Neural progenitor cell (in vitro differentiated cells): ENCODE measurements at regions not wholly inside any gene's neighbourhood (a gene's known extent, or its start where the extent isn't known, plus 50 kb on each side); places are given as distances from the start of the nearest gene placed in this dataset.

ENCODE experiments used
- DNase-seq: peaks from one replicate; pipeline ENCODE4 v3.0.0-alpha.2; 2016; ENCODE audit warnings: low spot score
- H2AFZ ChIP-seq: fragments of 200-600 bp; sonication (generic); replicated peaks from 2 replicates; pipeline ENCODE4 v1.6.1; 2016; ENCODE audit warnings: antibody characterized with exemption
- H3F3A ChIP-seq: fragments of 200-600 bp; sonication (generic); 2 replicates; pipeline ENCODE4 v1.6.1; 2016; ENCODE audit warnings: antibody characterized with exemption, low read depth
- H3K27ac ChIP-seq: fragments of 200-600 bp; sonication (generic); 2 replicates; pipeline ENCODE4 v1.5.1; 2016; ENCODE audit warnings: mild to moderate bottlenecking
- H3K27me3 ChIP-seq: fragments of 200-600 bp; sonication (generic); 2 replicates; pipeline ENCODE4 v1.6.1; 2016; ENCODE audit warnings: mild to moderate bottlenecking, moderate library complexity
- H3K36me3 ChIP-seq: fragments of 200-600 bp; sonication (generic); 2 replicates; pipeline ENCODE4 v1.5.1; 2016
- H3K4me1 ChIP-seq: fragments of 200-600 bp; sonication (generic); 2 replicates; pipeline ENCODE4 v1.6.1; 2016; ENCODE audit warnings: mixed run types
- H3K4me2 ChIP-seq: fragments of 200-600 bp; sonication (generic); 2 replicates; pipeline ENCODE4 v1.6.1; 2016
- H3K4me3 ChIP-seq: fragments of 200-600 bp; sonication (generic); 2 replicates; pipeline ENCODE4 v1.5.1; 2016
- H3K79me2 ChIP-seq: fragments of 200-600 bp; sonication (generic); 2 replicates; pipeline ENCODE4 v1.6.1; 2016; ENCODE audit warnings: low read depth
- H3K9ac ChIP-seq: fragments of 200-600 bp; sonication (generic); 2 replicates; pipeline ENCODE4 v1.6.1; 2016
- H3K9me3 ChIP-seq: fragments of 200-600 bp; sonication (generic); 2 replicates; pipeline ENCODE4 v1.5.1; 2016; ENCODE audit warnings: low read depth
- H4K20me1 ChIP-seq: fragments of 200-600 bp; sonication (generic); 2 replicates; pipeline ENCODE4 v1.6.1; 2016; ENCODE audit warnings: low read depth
- H3K27ac Mint-ChIP-seq: 3 replicates; pipeline ENCODE4 v1.8.0; 2021; ENCODE audit warnings: mixed read lengths
- H3K27me3 Mint-ChIP-seq: 2 replicates; pipeline ENCODE4 v1.8.0; 2022; ENCODE audit warnings: low read depth, mild to moderate bottlenecking, inconsistent platforms, moderate library complexity, mixed read lengths; ENCODE audit not compliant: insufficient read depth
- H3K36me3 Mint-ChIP-seq: 3 replicates; pipeline ENCODE4 v1.8.0; 2021; ENCODE audit warnings: mixed read lengths
- H3K4me1 Mint-ChIP-seq: 3 replicates; pipeline ENCODE4 v1.8.0; 2021; ENCODE audit warnings: mixed read lengths
- H3K4me3 Mint-ChIP-seq: 3 replicates; pipeline ENCODE4 v1.8.0; 2021; ENCODE audit warnings: mild to moderate bottlenecking, moderate library complexity, mixed read lengths
- H3K9me3 Mint-ChIP-seq: 3 replicates; pipeline ENCODE4 v1.8.0; 2020; ENCODE audit warnings: mixed read lengths
- EZH2 ChIP-seq: fragments of 200-600 bp; sonication (generic); IDR thresholded peaks from 2 replicates; pipeline ENCODE4 v1.6.1; 2017; ENCODE audit warnings: antibody characterized with exemption, mild to moderate bottlenecking, moderate library complexity
- EZH2phosphoT487 ChIP-seq: fragments of 200-600 bp; sonication (generic); IDR thresholded peaks from 2 replicates; pipeline ENCODE4 v1.6.1; 2017; ENCODE audit warnings: antibody characterized with exemption
- TF ChIP-seq, protein P1 (sequence below): fragments of 200-600 bp; sonication (generic); IDR thresholded peaks from 2 replicates; pipeline ENCODE4 v1.5.1; 2017; ENCODE audit warnings: antibody characterized with exemption, mild to moderate bottlenecking

DNA sequence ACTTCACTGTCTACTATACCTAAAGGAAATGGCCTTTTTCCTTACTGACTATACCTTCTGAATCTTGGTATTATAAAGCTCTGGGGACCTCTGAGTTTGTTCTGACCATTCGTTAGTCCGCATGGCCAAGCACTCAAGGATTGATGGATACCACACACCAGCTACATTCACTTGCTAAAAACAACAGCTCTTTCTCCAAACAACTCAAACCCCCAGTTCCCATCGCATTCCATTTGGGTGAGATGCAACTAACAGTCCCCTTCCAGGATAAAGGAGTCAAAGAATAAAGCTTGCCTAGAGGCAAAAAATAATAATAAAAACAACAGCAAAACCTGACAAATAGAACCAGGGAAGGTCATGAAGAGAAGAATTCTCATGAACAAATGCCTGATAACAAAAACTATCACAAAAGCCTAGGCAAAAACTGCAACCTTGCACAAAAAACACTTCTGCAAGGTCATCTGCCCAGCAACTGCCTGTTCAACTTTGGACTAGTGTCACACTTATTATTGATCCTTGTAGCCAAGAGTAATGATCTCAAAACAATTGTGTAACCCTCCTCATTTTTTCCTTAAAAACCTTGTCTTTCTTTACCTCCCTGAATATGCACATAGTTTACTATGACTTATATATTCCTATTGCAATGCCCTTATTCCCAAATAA is 139.0 kb upstream of the GUCY1A2 start:
- H3K27me3 ChIP-seq, result no peaks in the 10 kb centered on the region
- Mint-ChIP-seq H3K9me3 (no peaks in the 10 kb centered on the region), H3K27ac (no peak overlapping the region), H3K36me3 (no peaks in the 10 kb centered on the region), H3K4me1 (no peaks in the 10 kb centered on the region), H3K4me3 (no peak overlapping the region), H3K27me3 (no peaks in the 10 kb centered on the region)
- H3K9ac ChIP-seq, result no peak overlapping the region
- H3K4me3 ChIP-seq, result no peak overlapping the region
- no peak overlapping the region for H3K27ac ChIP-seq
- no peak overlapping the region for H3K4me2 ChIP-seq
- no peaks in the 10 kb centered on the region for H3K4me1 ChIP-seq
- TF ChIP-seq EZH2phosphoT487 (no peak), EZH2 (no peak)
- TF ChIP-seq, protein P1, sequence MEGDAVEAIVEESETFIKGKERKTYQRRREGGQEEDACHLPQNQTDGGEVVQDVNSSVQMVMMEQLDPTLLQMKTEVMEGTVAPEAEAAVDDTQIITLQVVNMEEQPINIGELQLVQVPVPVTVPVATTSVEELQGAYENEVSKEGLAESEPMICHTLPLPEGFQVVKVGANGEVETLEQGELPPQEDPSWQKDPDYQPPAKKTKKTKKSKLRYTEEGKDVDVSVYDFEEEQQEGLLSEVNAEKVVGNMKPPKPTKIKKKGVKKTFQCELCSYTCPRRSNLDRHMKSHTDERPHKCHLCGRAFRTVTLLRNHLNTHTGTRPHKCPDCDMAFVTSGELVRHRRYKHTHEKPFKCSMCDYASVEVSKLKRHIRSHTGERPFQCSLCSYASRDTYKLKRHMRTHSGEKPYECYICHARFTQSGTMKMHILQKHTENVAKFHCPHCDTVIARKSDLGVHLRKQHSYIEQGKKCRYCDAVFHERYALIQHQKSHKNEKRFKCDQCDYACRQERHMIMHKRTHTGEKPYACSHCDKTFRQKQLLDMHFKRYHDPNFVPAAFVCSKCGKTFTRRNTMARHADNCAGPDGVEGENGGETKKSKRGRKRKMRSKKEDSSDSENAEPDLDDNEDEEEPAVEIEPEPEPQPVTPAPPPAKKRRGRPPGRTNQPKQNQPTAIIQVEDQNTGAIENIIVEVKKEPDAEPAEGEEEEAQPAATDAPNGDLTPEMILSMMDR, result no peak
- no peaks in the 10 kb centered on the region for H3K36me3 ChIP-seq
- no peaks in the 10 kb centered on the region for H3K9me3 ChIP-seq
- H3F3A ChIP-seq, result no peaks in the 10 kb centered on the region
- peak; percentile 52 for DNase-seq
- H4K20me1 ChIP-seq, result no peaks in the 10 kb centered on the region
- H3K79me2 ChIP-seq, result no peaks in the 10 kb centered on the region
- H2AFZ ChIP-seq, result no peak overlapping the region

DNA sequence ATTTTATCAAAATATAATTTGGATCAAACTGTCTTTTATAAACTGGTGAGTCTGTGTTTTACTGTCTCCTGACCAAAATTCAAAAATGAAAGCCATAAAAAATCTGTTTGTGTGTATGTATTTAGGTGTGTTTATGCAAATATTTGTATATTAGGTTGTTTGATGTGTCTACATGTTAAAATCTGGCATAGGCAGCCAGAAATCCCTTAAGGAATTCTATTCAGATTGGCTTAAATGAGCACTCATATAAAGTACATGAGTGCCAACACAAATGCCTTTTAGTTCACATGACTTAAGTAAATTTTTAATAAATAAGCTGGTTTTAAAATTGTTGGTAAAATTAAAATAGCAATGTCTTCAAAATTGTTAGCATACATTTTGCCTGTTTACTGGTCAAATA is 133.3 kb upstream of the GUCY1A2 start:
- TF ChIP-seq, protein P1, result no peak
- TF ChIP-seq EZH2 (no peak), EZH2phosphoT487 (no peak)
- no peak overlapping the region for H3K27ac ChIP-seq
- no peak overlapping the region for H3K4me3 ChIP-seq
- H3K36me3 ChIP-seq, result no peaks in the 10 kb centered on the region
- H3F3A ChIP-seq, result no peaks in the 10 kb centered on the region
- H3K4me1 ChIP-seq, result no peaks in the 10 kb centered on the region
- no peaks in the 10 kb centered on the region for H3K27me3 Mint-ChIP-seq
- H3K9me3 Mint-ChIP-seq, result no peaks in the 10 kb centered on the region
- no peaks in the 10 kb centered on the region for H3K9me3 ChIP-seq
- H3K4me3 Mint-ChIP-seq, result no peak overlapping the region
- no peaks in the 10 kb centered on the region for H3K27me3 ChIP-seq
- H2AFZ ChIP-seq, result no peak overlapping the region
- H3K4me2 ChIP-seq, result no peak overlapping the region
- H3K36me3 Mint-ChIP-seq, result no peaks in the 10 kb centered on the region
- no peaks in the 10 kb centered on the region for H3K4me1 Mint-ChIP-seq
- no peaks in the 10 kb centered on the region for H3K79me2 ChIP-seq
- no peaks in the 10 kb centered on the region for H4K20me1 ChIP-seq
- no peak overlapping the region for H3K9ac ChIP-seq
- no peak for DNase-seq
- H3K27ac Mint-ChIP-seq, result no peak overlapping the region

DNA sequence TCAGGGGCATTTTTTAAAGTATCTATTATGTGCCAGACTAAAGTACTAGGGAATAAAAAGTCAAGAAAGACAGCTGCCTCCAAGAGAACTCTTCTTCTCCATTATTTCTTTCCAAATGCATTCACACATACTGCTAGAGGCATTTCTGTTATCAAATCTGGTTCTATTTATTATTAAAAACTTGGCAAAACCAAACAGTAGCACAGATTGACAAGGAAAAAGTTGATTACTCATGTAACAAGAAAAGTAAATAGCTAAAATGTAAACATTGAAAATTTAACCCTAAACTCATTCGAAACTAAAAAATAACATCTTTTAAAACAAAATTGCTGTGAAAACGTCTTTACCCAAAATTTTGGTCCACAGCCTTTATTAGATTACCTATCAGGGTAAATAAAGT is 132.9 kb upstream of the GUCY1A2 start:
- TF ChIP-seq, protein P1, result no peak
- no peak for TF ChIP-seq EZH2
- no peak for TF ChIP-seq EZH2phosphoT487
- Mint-ChIP-seq H3K36me3 (no peaks in the 10 kb centered on the region), H3K27me3 (no peaks in the 10 kb centered on the region), H3K9me3 (no peaks in the 10 kb centered on the region), H3K4me1 (no peaks in the 10 kb centered on the region), H3K27ac (no peak overlapping the region), H3K4me3 (no peak overlapping the region)
- Histone ChIP-seq H3K36me3 (no peaks in the 10 kb centered on the region), H3K27ac (no peak overlapping the region), H3F3A (no peaks in the 10 kb centered on the region), H3K79me2 (no peaks in the 10 kb centered on the region), H3K9ac (no peak overlapping the region), H3K4me3 (no peak overlapping the region), H3K4me2 (no peak overlapping the region), H4K20me1 (no peaks in the 10 kb centered on the region), H3K27me3 (no peaks in the 10 kb centered on the region), H3K4me1 (no peaks in the 10 kb centered on the region), H3K9me3 (no peaks in the 10 kb centered on the region), H2AFZ (no peak overlapping the region)
- no peak for DNase-seq
